GM13976 (cell line): ENCODE measurements at regions not wholly inside any gene's neighbourhood (a gene's known extent, or its start where the extent isn't known, plus 50 kb on each side); places are given as distances from the start of the nearest gene placed in this dataset.

Experiments
- DNase-seq: peaks from one replicate; pipeline ENCODE4 v3.0.0; 2012; ENCODE audit warnings: low spot score
- in situ Hi-C: fragments of 300-500 bp; cut with MboI; formaldehyde crosslinking; loops from one replicate; pipeline ENCODE4 v1.12.0; 2022; ENCODE audit warnings: low sequenced_read_pairs, mixed read lengths, inconsistent platforms; ENCODE audit not compliant: unreplicated experiment
- TF ChIP-seq, protein P1 (sequence below): IDR thresholded peaks from 2 replicates; pipeline ENCODE4 v1.5.1; 2012; ENCODE audit warnings: borderline replicate concordance, mild to moderate bottlenecking; ENCODE audit not compliant: insufficient read depth; ENCODE audit errors: extremely low read depth, missing control alignments, control extremely low read depth

DNA sequence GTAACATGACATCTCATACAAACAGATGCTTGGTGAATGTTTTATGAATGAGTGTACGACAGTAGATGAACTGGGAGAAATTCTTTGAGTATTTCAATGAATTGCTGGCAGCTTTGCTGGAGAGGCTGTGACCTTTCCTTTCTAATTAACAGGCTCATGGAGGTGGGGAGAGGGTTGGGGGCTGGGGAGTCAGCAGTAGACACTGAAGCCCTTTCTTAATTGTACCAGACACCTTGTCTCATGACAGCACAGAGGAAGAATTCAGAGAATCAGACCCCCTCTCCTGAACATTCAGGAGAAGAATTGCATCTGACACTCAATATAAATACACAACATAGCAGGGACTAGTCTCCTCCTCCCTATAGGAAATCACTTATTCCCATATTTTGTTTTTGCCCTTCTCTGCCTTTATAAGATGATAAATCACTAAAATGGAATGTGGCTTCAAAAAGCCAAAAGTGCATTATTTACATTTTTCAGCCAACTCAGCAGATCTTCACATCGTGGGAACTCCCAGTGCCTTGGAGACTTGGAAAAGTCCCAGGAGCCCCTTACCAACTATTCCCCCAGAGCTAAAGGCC lies 66.2 kb upstream of the TPM1 start:
- DNase-seq = no peak
- in situ Hi-C loops = no loop called here

DNA sequence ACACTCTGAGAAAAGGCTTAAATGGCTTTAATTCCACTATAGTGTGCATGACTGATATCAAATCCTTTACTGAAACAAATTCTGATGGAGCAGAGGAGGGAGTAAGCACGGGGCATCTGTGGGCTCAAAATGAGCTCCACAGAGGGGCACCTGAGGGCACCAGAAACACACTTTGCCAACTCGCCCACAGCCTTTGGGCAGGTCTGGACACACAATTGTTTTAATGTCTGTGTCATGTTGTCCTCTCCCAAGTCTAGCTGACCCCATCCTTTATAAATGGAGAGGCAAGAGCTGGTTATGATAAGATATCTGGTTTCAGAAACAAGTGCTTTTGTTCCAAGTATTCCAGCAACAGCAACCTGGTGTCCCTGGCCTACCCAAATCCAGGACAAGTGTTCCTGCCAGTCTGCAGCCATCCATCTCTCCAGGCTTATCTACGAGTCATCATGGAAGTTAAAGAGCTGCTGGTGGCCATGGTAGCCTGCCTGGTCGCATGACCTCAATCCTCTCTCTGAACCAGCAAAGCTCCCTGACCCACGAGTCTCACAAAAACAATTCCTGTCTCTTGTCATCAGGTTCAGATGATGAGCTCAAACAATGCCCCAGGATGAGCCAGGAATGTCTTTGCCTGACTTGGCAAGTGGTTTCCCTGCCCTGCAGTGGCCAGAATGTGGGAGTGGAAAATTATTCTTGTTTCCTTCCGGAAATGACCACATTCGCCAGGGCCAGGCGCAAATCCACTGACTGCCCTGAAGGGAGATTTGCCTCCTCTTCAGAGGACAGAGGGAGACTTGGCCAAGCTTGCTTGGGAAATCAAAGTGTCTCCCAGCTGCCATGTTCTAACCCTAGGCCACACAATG lies 64.4 kb upstream of the TPM1 start:
- in situ Hi-C loops = no loop called here
- TF ChIP-seq, protein P1, sequence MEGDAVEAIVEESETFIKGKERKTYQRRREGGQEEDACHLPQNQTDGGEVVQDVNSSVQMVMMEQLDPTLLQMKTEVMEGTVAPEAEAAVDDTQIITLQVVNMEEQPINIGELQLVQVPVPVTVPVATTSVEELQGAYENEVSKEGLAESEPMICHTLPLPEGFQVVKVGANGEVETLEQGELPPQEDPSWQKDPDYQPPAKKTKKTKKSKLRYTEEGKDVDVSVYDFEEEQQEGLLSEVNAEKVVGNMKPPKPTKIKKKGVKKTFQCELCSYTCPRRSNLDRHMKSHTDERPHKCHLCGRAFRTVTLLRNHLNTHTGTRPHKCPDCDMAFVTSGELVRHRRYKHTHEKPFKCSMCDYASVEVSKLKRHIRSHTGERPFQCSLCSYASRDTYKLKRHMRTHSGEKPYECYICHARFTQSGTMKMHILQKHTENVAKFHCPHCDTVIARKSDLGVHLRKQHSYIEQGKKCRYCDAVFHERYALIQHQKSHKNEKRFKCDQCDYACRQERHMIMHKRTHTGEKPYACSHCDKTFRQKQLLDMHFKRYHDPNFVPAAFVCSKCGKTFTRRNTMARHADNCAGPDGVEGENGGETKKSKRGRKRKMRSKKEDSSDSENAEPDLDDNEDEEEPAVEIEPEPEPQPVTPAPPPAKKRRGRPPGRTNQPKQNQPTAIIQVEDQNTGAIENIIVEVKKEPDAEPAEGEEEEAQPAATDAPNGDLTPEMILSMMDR = no peak
- no peak for DNase-seq

More for the DNA sequence above, 66.2 kb upstream of the TPM1 start:
- TF ChIP-seq, protein P1 = no peak

DNA sequence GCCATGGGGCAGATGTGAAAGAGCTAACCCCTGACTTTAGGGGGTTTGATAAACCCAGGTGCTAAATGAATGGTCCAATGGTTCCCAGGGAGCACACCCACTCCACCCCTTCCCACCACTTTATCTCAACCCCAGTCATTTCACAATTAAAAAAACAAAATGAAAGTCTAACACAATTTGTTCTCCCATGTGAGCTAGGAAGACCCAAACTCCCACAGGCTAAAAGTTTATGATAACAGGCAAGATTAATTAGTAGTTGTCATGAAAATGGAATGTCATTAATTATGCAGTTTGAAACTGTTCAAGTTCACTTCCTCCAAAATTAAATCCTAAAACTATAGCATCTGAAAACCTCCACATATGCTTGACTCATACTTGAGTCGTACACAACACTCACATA lies 63.3 kb upstream of the TPM1 start:
- TF ChIP-seq, protein P1 = no peak
- no peak for DNase-seq
- in situ Hi-C loops = no loop called here

DNA sequence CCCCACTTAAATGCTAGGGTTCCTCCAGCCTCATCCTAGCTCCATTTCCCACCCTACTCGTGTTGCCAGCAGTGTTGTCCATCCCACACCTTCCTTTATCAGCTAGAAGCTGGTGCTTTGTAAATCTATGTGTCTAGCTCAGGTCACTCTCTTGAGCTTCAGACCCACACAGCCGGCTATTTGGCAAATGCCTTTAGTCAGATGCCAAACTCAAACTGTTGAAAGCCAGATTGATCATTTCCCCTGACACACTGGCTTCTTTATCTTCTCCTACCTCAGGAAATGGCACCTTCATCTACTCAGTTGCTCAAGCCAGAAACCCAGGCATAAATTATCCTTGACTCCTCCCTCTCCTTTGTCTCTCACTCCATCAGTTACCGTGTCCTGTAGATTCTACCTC lies 61.5 kb upstream of the TPM1 start:
- TF ChIP-seq, protein P1 = no peak
- DNase-seq = no peak
- in situ Hi-C loops = no loop called here

DNA sequence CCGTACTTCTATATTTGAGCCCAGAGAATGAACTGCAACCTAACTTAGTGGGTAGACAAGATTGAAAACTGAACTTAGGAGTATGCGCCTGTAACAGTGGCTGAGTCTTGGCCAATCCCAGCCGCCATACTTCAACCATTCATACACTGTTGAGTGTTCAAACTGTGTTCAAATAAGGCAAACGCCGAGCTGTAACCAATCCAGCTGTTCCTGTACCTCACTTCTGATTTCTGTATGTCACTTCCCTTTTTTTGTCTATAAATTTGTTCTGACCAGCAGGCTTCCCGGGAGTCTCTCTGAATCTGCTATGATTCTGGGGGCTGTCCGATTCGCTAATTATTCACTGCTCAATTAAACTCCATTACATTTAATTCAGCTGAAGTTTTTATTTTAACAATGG lies 58.6 kb upstream of the TPM1 start:
- TF ChIP-seq, protein P1 = no peak
- in situ Hi-C loops = no loop called here
- no peak for DNase-seq

DNA sequence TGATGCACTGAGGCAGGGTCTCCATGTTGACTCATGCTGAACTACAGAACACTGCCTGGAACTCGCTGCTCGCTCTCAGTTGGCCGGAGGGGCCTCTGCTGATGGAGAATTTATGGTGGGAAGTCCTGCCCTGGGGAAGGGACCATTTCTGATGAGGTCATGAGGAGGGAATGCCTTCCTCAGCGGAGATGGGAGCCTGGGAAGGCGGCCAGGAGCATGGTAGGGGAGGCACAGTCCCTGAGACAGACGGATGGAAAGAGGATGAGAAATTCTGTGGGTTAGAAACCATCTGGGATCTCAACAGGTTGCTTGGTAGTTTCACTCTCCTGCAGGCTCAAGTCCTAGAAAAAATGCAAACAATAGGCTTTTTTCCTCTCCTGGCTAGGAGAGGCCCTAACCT lies 56.8 kb upstream of the TPM1 start:
- TF ChIP-seq, protein P1 = no peak
- DNase-seq = no peak
- in situ Hi-C loops = no loop called here
